ENCODE measurements at regions not wholly inside any gene's neighbourhood (a gene's known extent, or its start where the extent isn't known, plus 50 kb on each side); places are given as distances from the start of the nearest gene placed in this dataset.

DNA sequence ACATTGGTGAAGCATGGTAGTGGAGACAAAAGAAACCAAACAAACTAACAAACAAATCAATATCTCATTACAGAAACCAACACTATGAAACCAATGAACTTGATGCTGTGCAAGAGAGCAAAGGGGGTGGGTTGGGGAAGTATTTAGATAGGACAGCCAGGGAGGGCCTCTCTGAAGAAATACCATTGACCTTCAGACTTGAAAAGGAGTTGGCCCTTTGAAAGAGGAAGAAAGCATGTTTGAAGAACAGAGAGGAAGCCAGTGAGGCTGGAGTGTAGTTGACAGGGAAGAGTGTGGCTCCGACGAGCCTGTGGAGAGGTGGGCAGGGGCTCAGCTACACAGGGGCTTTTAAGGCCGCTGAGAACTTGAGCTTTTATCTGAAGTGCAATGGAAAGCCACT is 151.0 kb upstream of the GATA6 start (continued):
- TF ChIP-seq, protein P1, sequence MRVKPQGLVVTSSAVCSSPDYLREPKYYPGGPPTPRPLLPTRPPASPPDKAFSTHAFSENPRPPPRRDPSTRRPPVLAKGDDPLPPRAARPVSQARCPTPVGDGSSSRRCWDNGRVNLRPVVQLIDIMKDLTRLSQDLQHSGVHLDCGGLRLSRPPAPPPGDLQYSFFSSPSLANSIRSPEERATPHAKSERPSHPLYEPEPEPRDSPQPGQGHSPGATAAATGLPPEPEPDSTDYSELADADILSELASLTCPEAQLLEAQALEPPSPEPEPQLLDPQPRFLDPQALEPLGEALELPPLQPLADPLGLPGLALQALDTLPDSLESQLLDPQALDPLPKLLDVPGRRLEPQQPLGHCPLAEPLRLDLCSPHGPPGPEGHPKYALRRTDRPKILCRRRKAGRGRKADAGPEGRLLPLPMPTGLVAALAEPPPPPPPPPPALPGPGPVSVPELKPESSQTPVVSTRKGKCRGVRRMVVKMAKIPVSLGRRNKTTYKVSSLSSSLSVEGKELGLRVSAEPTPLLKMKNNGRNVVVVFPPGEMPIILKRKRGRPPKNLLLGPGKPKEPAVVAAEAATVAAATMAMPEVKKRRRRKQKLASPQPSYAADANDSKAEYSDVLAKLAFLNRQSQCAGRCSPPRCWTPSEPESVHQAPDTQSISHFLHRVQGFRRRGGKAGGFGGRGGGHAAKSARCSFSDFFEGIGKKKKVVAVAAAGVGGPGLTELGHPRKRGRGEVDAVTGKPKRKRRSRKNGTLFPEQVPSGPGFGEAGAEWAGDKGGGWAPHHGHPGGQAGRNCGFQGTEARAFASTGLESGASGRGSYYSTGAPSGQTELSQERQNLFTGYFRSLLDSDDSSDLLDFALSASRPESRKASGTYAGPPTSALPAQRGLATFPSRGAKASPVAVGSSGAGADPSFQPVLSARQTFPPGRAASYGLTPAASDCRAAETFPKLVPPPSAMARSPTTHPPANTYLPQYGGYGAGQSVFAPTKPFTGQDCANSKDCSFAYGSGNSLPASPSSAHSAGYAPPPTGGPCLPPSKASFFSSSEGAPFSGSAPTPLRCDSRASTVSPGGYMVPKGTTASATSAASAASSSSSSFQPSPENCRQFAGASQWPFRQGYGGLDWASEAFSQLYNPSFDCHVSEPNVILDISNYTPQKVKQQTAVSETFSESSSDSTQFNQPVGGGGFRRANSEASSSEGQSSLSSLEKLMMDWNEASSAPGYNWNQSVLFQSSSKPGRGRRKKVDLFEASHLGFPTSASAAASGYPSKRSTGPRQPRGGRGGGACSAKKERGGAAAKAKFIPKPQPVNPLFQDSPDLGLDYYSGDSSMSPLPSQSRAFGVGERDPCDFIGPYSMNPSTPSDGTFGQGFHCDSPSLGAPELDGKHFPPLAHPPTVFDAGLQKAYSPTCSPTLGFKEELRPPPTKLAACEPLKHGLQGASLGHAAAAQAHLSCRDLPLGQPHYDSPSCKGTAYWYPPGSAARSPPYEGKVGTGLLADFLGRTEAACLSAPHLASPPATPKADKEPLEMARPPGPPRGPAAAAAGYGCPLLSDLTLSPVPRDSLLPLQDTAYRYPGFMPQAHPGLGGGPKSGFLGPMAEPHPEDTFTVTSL (CRISPR knock-in tag; IDR thresholded peaks at IDR 0.05; ENCODE audit: borderline replicate concordance), result no peak
- TF ChIP-seq ZMYM3 (CRISPR knock-in tag; IDR thresholded peaks at IDR 0.05) (no peak), IRF2 (CRISPR knock-in tag; IDR thresholded peaks at IDR 0.05) (no peak), JARID2 (CRISPR knock-in tag; IDR thresholded peaks at IDR 0.05; ENCODE audit: insufficient replicate concordance) (no peak), SP5 (CRISPR knock-in tag; IDR thresholded peaks at IDR 0.05; ENCODE audit: borderline replicate concordance, low read depth) (peak; percentile 33; the same call in 1 of the 2 replicates), CENPX (CRISPR knock-in tag; IDR thresholded peaks at IDR 0.05) (no peak), BRD4 (CRISPR knock-in tag; IDR thresholded peaks at IDR 0.05) (no peak), ZNF225 (CRISPR knock-in tag; IDR thresholded peaks at IDR 0.05) (no peak), NAIF1 (CRISPR knock-in tag; IDR thresholded peaks at IDR 0.05; ENCODE audit: borderline replicate concordance) (no peak), ZNF720 (CRISPR knock-in tag; IDR thresholded peaks at IDR 0.05) (no peak), MTA3 (CRISPR knock-in tag; IDR thresholded peaks at IDR 0.05) (no peak), SIN3A (IDR thresholded peaks at IDR 0.05; ENCODE audit: borderline replicate concordance, low read depth, low read length) (no peak), TBX2 (CRISPR knock-in tag; IDR thresholded peaks at IDR 0.05; ENCODE audit: borderline replicate concordance) (0 out of 2 replicates have a peak, but pooled peaks have one; percentile 22), ZNF644 (CRISPR knock-in tag; IDR thresholded peaks at IDR 0.05; ENCODE audit: low read depth) (peak; percentile 30; the same call in 1 of the 2 replicates), NFKB2 (CRISPR knock-in tag; IDR thresholded peaks at IDR 0.05; ENCODE audit: borderline replicate concordance) (no peak), TAF15 (IDR thresholded peaks at IDR 0.05; ENCODE audit: low read depth, low read length, poor library complexity, severe bottlenecking) (no peak), SKI (IDR thresholded peaks at IDR 0.05; ENCODE audit: partially characterized antibody) (peak; percentile 38), PHF21A (CRISPR knock-in tag; IDR thresholded peaks at IDR 0.05) (no peak), TARDBP (CRISPR knock-in tag; IDR thresholded peaks at IDR 0.05) (peak; percentile 57; the same call in 1 of the 2 replicates)
- TF ChIP-seq, protein P2, sequence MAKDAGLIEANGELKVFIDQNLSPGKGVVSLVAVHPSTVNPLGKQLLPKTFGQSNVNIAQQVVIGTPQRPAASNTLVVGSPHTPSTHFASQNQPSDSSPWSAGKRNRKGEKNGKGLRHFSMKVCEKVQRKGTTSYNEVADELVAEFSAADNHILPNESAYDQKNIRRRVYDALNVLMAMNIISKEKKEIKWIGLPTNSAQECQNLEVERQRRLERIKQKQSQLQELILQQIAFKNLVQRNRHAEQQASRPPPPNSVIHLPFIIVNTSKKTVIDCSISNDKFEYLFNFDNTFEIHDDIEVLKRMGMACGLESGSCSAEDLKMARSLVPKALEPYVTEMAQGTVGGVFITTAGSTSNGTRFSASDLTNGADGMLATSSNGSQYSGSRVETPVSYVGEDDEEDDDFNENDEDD (CRISPR knock-in tag; IDR thresholded peaks at IDR 0.05; ENCODE audit: borderline replicate concordance), result no peak
- TF ChIP-seq, protein P3, sequence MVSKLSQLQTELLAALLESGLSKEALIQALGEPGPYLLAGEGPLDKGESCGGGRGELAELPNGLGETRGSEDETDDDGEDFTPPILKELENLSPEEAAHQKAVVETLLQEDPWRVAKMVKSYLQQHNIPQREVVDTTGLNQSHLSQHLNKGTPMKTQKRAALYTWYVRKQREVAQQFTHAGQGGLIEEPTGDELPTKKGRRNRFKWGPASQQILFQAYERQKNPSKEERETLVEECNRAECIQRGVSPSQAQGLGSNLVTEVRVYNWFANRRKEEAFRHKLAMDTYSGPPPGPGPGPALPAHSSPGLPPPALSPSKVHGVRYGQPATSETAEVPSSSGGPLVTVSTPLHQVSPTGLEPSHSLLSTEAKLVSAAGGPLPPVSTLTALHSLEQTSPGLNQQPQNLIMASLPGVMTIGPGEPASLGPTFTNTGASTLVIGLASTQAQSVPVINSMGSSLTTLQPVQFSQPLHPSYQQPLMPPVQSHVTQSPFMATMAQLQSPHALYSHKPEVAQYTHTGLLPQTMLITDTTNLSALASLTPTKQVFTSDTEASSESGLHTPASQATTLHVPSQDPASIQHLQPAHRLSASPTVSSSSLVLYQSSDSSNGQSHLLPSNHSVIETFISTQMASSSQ (IDR thresholded peaks at IDR 0.05; ENCODE audit: low read depth), result no peak
- TF ChIP-seq, protein P3 (CRISPR knock-in tag; IDR thresholded peaks at IDR 0.05; ENCODE audit: borderline replicate concordance), result no peak
